Left lung (tissue), 4 donors: ENCODE measurements at regions not wholly inside any gene's neighbourhood (a gene's known extent, or its start where the extent isn't known, plus 50 kb on each side); places are given as distances from the start of the nearest gene placed in this dataset.
"Not testable (repeated sequence)": the region's sequence is repeated elsewhere in the genome, so short reads cannot be mapped to it uniquely, and the experiment has no call there.

ENCODE experiments used
- ATAC-seq: fragments of 200-7000 bp; cut with Tn5 transposase; one replicate; pipeline ENCODE4 v1.9.1; 2020; ENCODE audit warnings: moderate library complexity
- DNase-seq, 4 donors: peaks; one replicate each; pipeline ENCODE4 v3.0.0-alpha.2; 2013 to 2020
- H3K27ac ChIP-seq, 2 donors: fragments of 200-600 bp; sonication (generic) in 1 of 2; one replicate each; pipeline versions ENCODE4 v1.5.0 to v1.8.0; 2020 to 2021
- H3K27me3 ChIP-seq, 2 donors: fragments of 200-600 bp; sonication (generic) in 1 of 2; one replicate each; pipeline versions ENCODE4 v1.5.0 to v1.8.0; 2020 to 2021
- H3K36me3 ChIP-seq, 2 donors: fragments of 200-600 bp; sonication (generic) in 1 of 2; one replicate each; pipeline versions ENCODE4 v1.5.0 to v1.8.0; 2020 to 2021
- H3K4me1 ChIP-seq, 2 donors: fragments of 200-600 bp; one replicate each; pipeline ENCODE4 v1.8.0; 2021
- H3K4me3 ChIP-seq, 2 donors: fragments of 200-600 bp; sonication (generic) in 1 of 2; one replicate each; pipeline versions ENCODE4 v1.5.0 to v1.8.0; 2020 to 2021; ENCODE audit warnings: mild to moderate bottlenecking in 1 of 2
- H3K9me3 ChIP-seq, 2 donors: fragments of 200-600 bp; sonication (generic) in 1 of 2; one replicate each; pipeline versions ENCODE4 v1.5.0 to v1.8.0; 2020 to 2021
- CTCF ChIP-seq, 2 donors: fragments of 200-600 bp; sonication (generic) in 1 of 2; IDR thresholded peaks; one replicate each; pipeline versions ENCODE4 v1.5.0 to v1.8.0; 2021; ENCODE audit warnings: antibody characterized with exemption in 2 of 2
- intact Hi-C, 2 donors: fragments of 100-400 bp; cut with DNase I; formaldehyde crosslinking; loops; one replicate each; pipeline versions ENCODE4 v1.11.2 to v1.14.2; 2022
- donor health status: DM: no; HTN: yes; CAD: no.
- donor health status: DM: no; HTN: no; CAD: no.

GRCh38 chr14:83909507-83909906 is 1620.4 kb upstream of the FLRT2 start:
- Histone ChIP-seq H3K4me1 (no peaks in the 10 kb centered on the region), H3K27ac (no peak overlapping the region), H3K9me3 (no peaks in the 10 kb centered on the region), H3K4me3 (no peak overlapping the region), H3K27me3 (no peaks in the 10 kb centered on the region), H3K36me3 (no peaks in the 10 kb centered on the region)
- intact Hi-C loops, result no loop called here
- no peak for DNase-seq
- TF ChIP-seq CTCF (IDR thresholded peaks at IDR 0.05), result no peak
- no peak for ATAC-seq

DNA sequence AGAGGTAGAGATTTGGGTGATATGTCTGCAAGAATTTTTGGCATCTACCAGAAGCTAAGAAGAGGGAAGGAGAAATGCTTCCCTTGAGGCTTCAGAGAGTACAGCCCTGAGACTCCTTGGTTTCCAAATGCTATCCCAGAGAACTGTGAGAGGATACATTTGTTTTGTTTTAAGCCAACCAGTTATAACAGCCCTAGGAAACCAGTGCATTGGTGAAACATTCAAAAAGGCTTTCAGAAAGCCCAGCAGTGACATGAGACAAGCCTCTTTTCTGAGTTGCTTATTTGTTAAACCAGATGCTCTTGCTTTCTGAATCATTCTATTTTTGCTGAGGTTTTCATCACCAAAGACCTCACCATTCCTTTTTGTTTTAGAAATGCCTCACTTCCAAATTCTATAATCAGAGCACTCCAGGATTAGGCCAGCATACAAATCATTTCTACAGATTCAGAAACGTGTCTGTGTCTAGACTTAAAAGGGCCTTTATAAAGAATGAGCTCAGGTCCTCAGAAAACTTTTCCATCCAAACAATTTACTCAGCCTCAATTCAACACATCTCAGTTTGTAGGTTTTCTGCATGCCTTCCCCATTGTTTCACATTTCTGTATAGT is 1617.8 kb upstream of the FLRT2 start:
- no peaks in the 10 kb centered on the region for H3K27me3 ChIP-seq
- no peaks in the 10 kb centered on the region for H3K36me3 ChIP-seq
- no peak overlapping the region for H3K4me3 ChIP-seq
- ATAC-seq, result no peak
- H3K27ac ChIP-seq, result no peak overlapping the region
- TF ChIP-seq CTCF (IDR thresholded peaks at IDR 0.05), result no peak
- intact Hi-C loops, result no loop called here
- DNase-seq, result no peak
- no peaks in the 10 kb centered on the region for H3K4me1 ChIP-seq
- H3K9me3 ChIP-seq, result no peaks in the 10 kb centered on the region

- no peak for TF ChIP-seq CTCF (IDR thresholded peaks at IDR 0.05)
- DNase-seq (no peak), ATAC-seq (no peak)
Observed at GRCh38 chr14:83913476-83913875, 1616.5 kb upstream of the FLRT2 start.

DNA sequence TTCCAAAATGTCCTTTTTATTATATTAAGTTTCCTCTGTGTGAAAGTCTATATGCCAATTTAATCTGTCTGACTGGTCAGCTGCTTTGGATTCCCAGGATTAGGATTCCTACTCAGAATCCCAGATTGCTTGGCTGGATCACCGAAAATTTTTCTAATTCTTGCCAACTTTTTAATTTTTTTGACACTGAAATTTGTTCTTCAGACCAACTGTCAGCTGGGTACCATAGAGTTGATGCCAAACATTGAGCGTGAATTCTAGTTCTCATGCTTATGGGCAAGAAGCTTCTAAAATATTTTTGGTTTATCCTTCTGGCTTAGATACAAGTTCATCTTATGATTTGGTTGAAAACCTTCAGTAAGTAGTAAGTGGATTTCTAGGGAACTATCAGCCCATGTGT is 1611.4 kb upstream of the FLRT2 start:
- no peaks in the 10 kb centered on the region for H3K9me3 ChIP-seq
- TF ChIP-seq CTCF (IDR thresholded peaks at IDR 0.05), result no peak
- no peak overlapping the region for H3K4me3 ChIP-seq
- H3K27ac ChIP-seq, result no peak overlapping the region
- H3K4me1 ChIP-seq, result no peaks in the 10 kb centered on the region
- no peaks in the 10 kb centered on the region for H3K36me3 ChIP-seq
- DNase-seq, result no peak
- ATAC-seq, result no peak
- intact Hi-C loops, result no loop called here
- no peaks in the 10 kb centered on the region for H3K27me3 ChIP-seq

More at GRCh38 chr14:83913476-83913875, 1616.5 kb upstream of the FLRT2 start:
- Histone ChIP-seq H3K36me3 (no peaks in the 10 kb centered on the region), H3K27ac (no peak overlapping the region), H3K4me3 (no peak overlapping the region), H3K27me3 (no peaks in the 10 kb centered on the region), H3K9me3 (no peaks in the 10 kb centered on the region), H3K4me1 (no peaks in the 10 kb centered on the region)
- intact Hi-C loops, result no loop called here

DNA sequence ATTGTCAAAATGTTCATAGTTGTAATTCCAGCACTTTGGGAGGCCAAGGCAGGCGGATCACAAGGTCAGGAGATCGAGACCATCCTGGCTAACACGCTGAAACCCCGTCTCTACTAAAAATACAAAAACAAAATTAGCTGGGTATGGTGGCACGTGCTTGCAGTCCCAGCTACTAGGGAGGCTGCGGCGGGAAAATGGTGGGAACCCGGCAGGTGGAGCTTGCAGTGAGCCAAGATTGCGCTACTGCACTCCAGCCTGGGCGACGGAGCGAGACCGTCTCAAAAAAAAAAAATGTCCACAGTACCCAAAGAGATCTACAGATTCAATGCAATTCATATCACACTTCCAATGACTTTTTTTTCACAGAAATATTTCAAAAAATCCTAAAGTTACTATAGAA is 1610.3 kb upstream of the FLRT2 start:
- H3K9me3 ChIP-seq, H3K36me3 ChIP-seq, ATAC-seq, H3K27ac ChIP-seq, H3K4me1 ChIP-seq, H3K27me3 ChIP-seq, DNase-seq, intact Hi-C loops, H3K4me3 ChIP-seq: not testable (repeated sequence)

GRCh38 chr14:83923842-83924241 is 1606.1 kb upstream of the FLRT2 start:
- no peaks in the 10 kb centered on the region for H3K27me3 ChIP-seq
- intact Hi-C loops, result no loop called here
- TF ChIP-seq CTCF (IDR thresholded peaks at IDR 0.05), result no peak
- peaks cover 0 to 11% of the 10 kb centered on the region in 2 donors for H3K9me3 ChIP-seq
- no peak overlapping the region for H3K27ac ChIP-seq
- ATAC-seq, result no peak
- no peaks in the 10 kb centered on the region for H3K36me3 ChIP-seq
- no peaks in the 10 kb centered on the region for H3K4me1 ChIP-seq
- H3K4me3 ChIP-seq, result no peak overlapping the region
- no peak for DNase-seq
